T-cell (primary cell): ENCODE measurements at regions not wholly inside any gene's neighbourhood (a gene's known extent, or its start where the extent isn't known, plus 50 kb on each side); places are given as distances from the start of the nearest gene placed in this dataset.

Experiments
- ATAC-seq, 4 experiments: fragments of 200-7000 bp in 3 of 4; fragments of 150-1000 bp in 1 of 4; cut with Tn5 transposase; replicated peaks in 1 of 4; 1 replicate in 3 of 4; 2 replicates in 1 of 4; pipeline ENCODE4 v1.10.0; 2021; ENCODE audit warnings: moderate library complexity in 3 of 4, mild to moderate bottlenecking in 2 of 4, moderate number of reproducible peaks in 1 of 4
- CTCF ChIA-PET, 2 donors: fragments of 300-600 bp; sonication (Branson Sonifier 250); formaldehyde crosslinking; loops; one replicate each; lab custom pipeline; 2022; ENCODE audit warnings: antibody characterized with exemption in 2 of 2; lab: Charles Lee
- POLR2A ChIA-PET, 2 donors: fragments of 300-600 bp; sonication (Branson Sonifier 250); formaldehyde crosslinking; loops; one replicate each; lab custom pipeline; 2022; ENCODE audit warnings: antibody characterized with exemption in 2 of 2; lab: Charles Lee
- DNase-seq, 35 experiments: peaks; one replicate each; pipeline versions ENCODE4 v3.0.0 to v3.0.0-alpha.2; 2013 to 2023
- H3K27ac ChIP-seq: one replicate; pipeline ENCODE4 v1.5.1; 2013; ENCODE audit warnings: low read length
- H3K27me3 ChIP-seq, 2 experiments: replicated peaks in 1 of 2; 1 replicate in 1 of 2; 2 replicates in 1 of 2; pipeline versions ENCODE4 v1.6.1 to v1.7.0; 2013; ENCODE audit warnings: low read length in 1 of 2, mixed read lengths in 1 of 2; ENCODE audit not compliant: control insufficient read depth in 2 of 2, insufficient read depth in 2 of 2; ENCODE audit errors: extremely low read depth in 1 of 2
- H3K36me3 ChIP-seq, 2 donors: 1 replicate in 1 of 2; 2 replicates in 1 of 2; pipeline versions ENCODE4 v1.6.1 to v1.7.0; 2013; ENCODE audit warnings: low read length in 1 of 2; ENCODE audit not compliant: control insufficient read depth in 2 of 2, insufficient read depth in 1 of 2; ENCODE audit errors: extremely low read depth in 1 of 2
- H3K4me1 ChIP-seq, 2 experiments: 1 replicate in 1 of 2; 2 replicates in 1 of 2; pipeline versions ENCODE4 v1.6.1 to v1.7.0; 2013; ENCODE audit warnings: low read length in 2 of 2, mixed read lengths in 1 of 2; ENCODE audit not compliant: insufficient read depth in 2 of 2, control insufficient read depth in 1 of 2; ENCODE audit errors: extremely low read depth in 1 of 2
- H3K4me3 ChIP-seq, 2 donors: 1 replicate in 1 of 2; 2 replicates in 1 of 2; pipeline versions ENCODE4 v1.5.1 to v1.7.0; 2013; ENCODE audit warnings: mild to moderate bottlenecking in 2 of 2, low read length in 1 of 2, moderate library complexity in 1 of 2; ENCODE audit not compliant: control insufficient read depth in 1 of 2; ENCODE audit errors: extremely low read depth in 1 of 2
- H3K9me3 ChIP-seq: 2 replicates; pipeline ENCODE4 v1.7.0; 2013
- H3K27ac Mint-ChIP-seq, 2 donors: one replicate each; pipeline ENCODE4 v1.8.0; 2020 to 2021; ENCODE audit warnings: mild to moderate bottlenecking in 2 of 2, mixed read lengths in 2 of 2
- H3K27me3 Mint-ChIP-seq, 2 donors: one replicate each; pipeline ENCODE4 v1.8.0; 2021 to 2022; ENCODE audit warnings: mixed read lengths in 2 of 2
- H3K36me3 Mint-ChIP-seq: one replicate; pipeline ENCODE4 v1.8.0; 2021; ENCODE audit warnings: mixed read lengths
- H3K4me1 Mint-ChIP-seq, 3 donors: one replicate each; pipeline ENCODE4 v1.8.0; 2020 to 2022; ENCODE audit warnings: mixed read lengths in 3 of 3, mild to moderate bottlenecking in 1 of 3
- H3K4me3 Mint-ChIP-seq, 3 donors: one replicate each; pipeline ENCODE4 v1.8.0; 2020 to 2022; ENCODE audit warnings: mild to moderate bottlenecking in 3 of 3, mixed read lengths in 3 of 3, moderate library complexity in 3 of 3
- H3K9me3 Mint-ChIP-seq, 3 donors: one replicate each; pipeline ENCODE4 v1.8.0; 2020 to 2022; ENCODE audit warnings: mixed read lengths in 3 of 3
- WGBS: methylation state at CpG from one replicate; pipeline ENCODE4 v1.1.5; 2013; ENCODE audit warnings: missing lambda C conversion rate; ENCODE audit not compliant: insufficient coverage; 5-methylcytosine and 5-hydroxymethylcytosine counted together

GRCh38 chrX:82292803-82293202, 1090.9 kb downstream of the SH3BGRL start:
- Mint-ChIP-seq H3K4me3 (no peak overlapping the region), H3K9me3 (peaks cover 0 to 3% (median 0%) of the 10 kb centered on the region in 3 donors), H3K27ac (no peak overlapping the region), H3K27me3 (peaks cover 0 to 5% of the 10 kb centered on the region in 2 donors), H3K4me1 (no peaks in the 10 kb centered on the region), H3K36me3 (no peaks in the 10 kb centered on the region)
- CTCF ChIA-PET: no interaction called here
- Histone ChIP-seq H3K9me3 (no peaks in the 10 kb centered on the region), H3K36me3 (no peaks in the 10 kb centered on the region), H3K4me3 (no peak overlapping the region), H3K27me3 (no peaks in the 10 kb centered on the region), H3K27ac (no peak overlapping the region), H3K4me1 (no peaks in the 10 kb centered on the region)
- no CpG with 5 or more reads among the region's 2 CpGs for WGBS
- ATAC-seq (no peak), DNase-seq (no peak)
- POLR2A ChIA-PET: no interaction called here

- Mint-ChIP-seq H3K4me1 (no peaks in the 10 kb centered on the region), H3K36me3 (no peaks in the 10 kb centered on the region), H3K27ac (no peak overlapping the region), H3K9me3 (no peaks in the 10 kb centered on the region), H3K4me3 (no peak overlapping the region), H3K27me3 (no peaks in the 10 kb centered on the region)
- no peak overlapping the region for H3K4me3 ChIP-seq
- POLR2A ChIA-PET: no interaction called here
- CTCF ChIA-PET: no interaction called here
- H3K9me3 ChIP-seq: no peaks in the 10 kb centered on the region
- ATAC-seq (no peak), DNase-seq (no peak)
- WGBS: no CpG with 5 or more reads among the region's 1 CpG
- H3K4me1 ChIP-seq: no peaks in the 10 kb centered on the region
- no peaks in the 10 kb centered on the region for H3K27me3 ChIP-seq
- H3K36me3 ChIP-seq: no peaks in the 10 kb centered on the region
- no peak overlapping the region for H3K27ac ChIP-seq
These were observed 1118.7 kb downstream of the SH3BGRL start for GRCh38 chrX:82320569-82320968.

- H3K36me3 Mint-ChIP-seq: no peaks in the 10 kb centered on the region
- no peak overlapping the region for H3K4me3 Mint-ChIP-seq
- no peaks in the 10 kb centered on the region for H3K9me3 ChIP-seq
- no peak overlapping the region for H3K4me3 ChIP-seq
- CTCF ChIA-PET: no interaction called here
- no peaks in the 10 kb centered on the region for H3K27me3 Mint-ChIP-seq
- no CpG with 5 or more reads among the region's 1 CpG for WGBS
- H3K4me1 Mint-ChIP-seq: no peaks in the 10 kb centered on the region
- POLR2A ChIA-PET: no interaction called here
- no peaks in the 10 kb centered on the region for H3K4me1 ChIP-seq
- H3K27ac ChIP-seq: no peak overlapping the region
- no peaks in the 10 kb centered on the region for H3K36me3 ChIP-seq
- H3K27ac Mint-ChIP-seq: no peak overlapping the region
- ATAC-seq: no peak
- H3K9me3 Mint-ChIP-seq: no peaks in the 10 kb centered on the region
- DNase-seq: no peak
- H3K27me3 ChIP-seq: no peaks in the 10 kb centered on the region
These were observed 1131.7 kb downstream of the SH3BGRL start for GRCh38 chrX:82333575-82333974.

GRCh38 chrX:82335772-82336171, 1133.9 kb downstream of the SH3BGRL start:
- no CpG with 5 or more reads among the region's 1 CpG for WGBS
- no peaks in the 10 kb centered on the region for H3K4me1 ChIP-seq
- H3K27me3 Mint-ChIP-seq: no peaks in the 10 kb centered on the region
- H3K4me1 Mint-ChIP-seq: no peaks in the 10 kb centered on the region
- ChIA-PET POLR2A (no interaction called here), CTCF (no interaction called here)
- no peak overlapping the region for H3K4me3 Mint-ChIP-seq
- H3K27ac Mint-ChIP-seq: no peak overlapping the region
- no peaks in the 10 kb centered on the region for H3K9me3 ChIP-seq
- no peak overlapping the region for H3K4me3 ChIP-seq
- no peaks in the 10 kb centered on the region for H3K36me3 ChIP-seq
- no peaks in the 10 kb centered on the region for H3K36me3 Mint-ChIP-seq
- H3K27me3 ChIP-seq: no peaks in the 10 kb centered on the region
- ATAC-seq: no peak
- H3K9me3 Mint-ChIP-seq: no peaks in the 10 kb centered on the region
- no peak overlapping the region for H3K27ac ChIP-seq
- no peak for DNase-seq

DNA sequence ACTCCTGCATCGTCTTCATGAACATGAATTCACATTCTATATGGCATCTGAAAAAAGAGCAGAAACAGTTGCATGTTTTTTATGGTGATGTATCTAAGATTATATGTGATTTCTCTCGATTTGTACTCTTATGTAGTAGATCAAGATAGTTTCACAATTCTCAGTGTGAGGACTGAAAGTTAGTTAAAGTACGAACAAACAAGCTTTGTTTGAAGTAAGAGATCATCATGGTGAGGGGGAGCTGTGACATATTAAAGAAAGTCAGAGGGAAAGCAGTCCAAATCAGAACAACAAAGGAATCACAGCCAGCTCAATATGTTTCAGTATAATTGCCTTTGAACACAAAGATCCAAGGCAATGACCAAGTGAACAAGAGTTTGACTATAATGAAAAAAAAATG, 1140.6 kb downstream of the SH3BGRL start:
- H3K27me3 Mint-ChIP-seq: peaks cover 0 to 8% of the 10 kb centered on the region in 2 donors
- ChIA-PET CTCF (no interaction called here), POLR2A (no interaction called here)
- no peak for DNase-seq
- no peak overlapping the region for H3K27ac Mint-ChIP-seq
- no peak overlapping the region for H3K4me3 ChIP-seq
- no peak for ATAC-seq
- no peak overlapping the region for H3K27ac ChIP-seq
- H3K9me3 ChIP-seq: no peaks in the 10 kb centered on the region
- H3K36me3 Mint-ChIP-seq: no peaks in the 10 kb centered on the region
- H3K4me1 Mint-ChIP-seq: no peaks in the 10 kb centered on the region
- H3K4me3 Mint-ChIP-seq: no peak overlapping the region
- no peaks in the 10 kb centered on the region for H3K36me3 ChIP-seq
- no peaks in the 10 kb centered on the region for H3K4me1 ChIP-seq
- WGBS: no CpG with 5 or more reads among the region's 3 CpGs
- no peaks in the 10 kb centered on the region for H3K27me3 ChIP-seq
- no peaks in the 10 kb centered on the region for H3K9me3 Mint-ChIP-seq

DNA sequence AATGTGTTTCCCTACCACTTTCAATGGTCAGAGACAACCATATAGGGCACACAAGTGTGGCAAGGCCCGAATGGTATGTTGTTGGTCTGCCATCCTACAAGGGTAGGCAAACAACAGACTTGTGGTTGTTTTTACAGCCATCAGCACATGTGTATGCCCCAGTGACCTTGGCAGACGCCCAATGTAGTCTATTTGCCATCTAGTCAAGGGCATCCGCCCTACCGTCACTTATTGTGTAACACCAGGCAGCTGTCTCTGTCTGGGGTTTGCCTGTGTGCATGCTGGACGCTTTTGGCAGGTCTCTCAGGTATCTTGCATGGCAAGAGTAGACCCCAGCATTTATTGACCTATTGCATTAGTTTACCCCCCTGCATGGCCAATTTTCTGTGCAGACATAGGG, 1145.5 kb upstream of the POU3F4 start:
- Mint-ChIP-seq H3K36me3 (no peaks in the 10 kb centered on the region), H3K9me3 (no peaks in the 10 kb centered on the region), H3K27ac (no peak overlapping the region), H3K4me1 (no peaks in the 10 kb centered on the region), H3K4me3 (no peak overlapping the region), H3K27me3 (peaks cover 0 to 3% of the 10 kb centered on the region in 2 donors)
- no peak for ATAC-seq
- ChIA-PET POLR2A (no interaction called here), CTCF (no interaction called here)
- no peaks in the 10 kb centered on the region for H3K27me3 ChIP-seq
- no peaks in the 10 kb centered on the region for H3K36me3 ChIP-seq
- H3K27ac ChIP-seq: no peak overlapping the region
- no peaks in the 10 kb centered on the region for H3K4me1 ChIP-seq
- WGBS: no CpG with 5 or more reads among the region's 5 CpGs
- H3K4me3 ChIP-seq: no peak overlapping the region
- DNase-seq: no peak
- H3K9me3 ChIP-seq: no peaks in the 10 kb centered on the region

DNA sequence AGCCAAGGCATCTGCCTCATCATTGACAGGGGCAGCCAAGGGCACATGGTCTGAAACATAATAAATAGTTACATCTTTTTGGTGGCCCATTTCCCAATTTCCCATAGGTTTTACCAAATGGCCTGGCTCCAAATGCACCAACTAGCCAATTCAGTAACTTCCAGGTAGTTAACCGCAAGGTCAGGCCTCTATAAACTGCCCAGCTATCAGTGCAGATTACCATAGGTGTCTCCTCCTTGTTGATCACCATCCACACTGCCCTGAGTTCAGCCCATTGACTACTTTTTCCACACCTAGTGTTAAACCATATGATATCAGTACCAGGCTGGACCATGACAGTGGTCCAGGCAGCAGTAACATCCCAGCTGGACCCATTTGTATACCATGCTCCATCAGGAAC, 1145.1 kb upstream of the POU3F4 start:
- H3K36me3 Mint-ChIP-seq: no peaks in the 10 kb centered on the region
- CTCF ChIA-PET: no interaction called here

More for the DNA sequence above, 1145.1 kb upstream of the POU3F4 start:
- Histone ChIP-seq H3K4me3 (no peak overlapping the region), H3K36me3 (no peaks in the 10 kb centered on the region), H3K27me3 (no peaks in the 10 kb centered on the region), H3K9me3 (no peaks in the 10 kb centered on the region), H3K4me1 (no peaks in the 10 kb centered on the region), H3K27ac (no peak overlapping the region)
- ATAC-seq (no peak), DNase-seq (no peak)
- POLR2A ChIA-PET: no interaction called here
- no peaks in the 10 kb centered on the region for H3K4me1 Mint-ChIP-seq
- no CpG with 5 or more reads among the region's 1 CpG for WGBS
- H3K27me3 Mint-ChIP-seq: peaks cover 0 to 3% of the 10 kb centered on the region in 2 donors
- H3K27ac Mint-ChIP-seq: no peak overlapping the region
- H3K9me3 Mint-ChIP-seq: no peaks in the 10 kb centered on the region
- H3K4me3 Mint-ChIP-seq: no peak overlapping the region
